Thymus (tissue), 11 donors: ENCODE measurements at regions not wholly inside any gene's neighbourhood (a gene's known extent, or its start where the extent isn't known, plus 50 kb on each side); places are given as distances from the start of the nearest gene placed in this dataset.

Source experiments
- DNase-seq, 9 donors: peaks; one replicate each; pipeline ENCODE4 v3.0.0-alpha.2; 2013; ENCODE audit warnings: low spot score in 9 of 9, low read depth in 6 of 9, missing footprints in 1 of 9
- H3K27ac ChIP-seq, 2 donors: one replicate each; pipeline ENCODE4 v1.5.1; 2013; ENCODE audit warnings: control low read depth in 1 of 2, low read depth in 1 of 2, low read length in 1 of 2, mild to moderate bottlenecking in 1 of 2, moderate library complexity in 1 of 2
- H3K27me3 ChIP-seq, 2 donors: one replicate each; pipeline ENCODE4 v1.5.1; 2013; ENCODE audit warnings: low read length in 1 of 2; ENCODE audit not compliant: control insufficient read depth in 2 of 2, insufficient read depth in 1 of 2
- H3K36me3 ChIP-seq, 2 donors: one replicate each; pipeline ENCODE4 v1.5.1; 2013; ENCODE audit warnings: low read length in 1 of 2, mild to moderate bottlenecking in 1 of 2, moderate library complexity in 1 of 2; ENCODE audit not compliant: control insufficient read depth in 2 of 2, insufficient read depth in 2 of 2
- H3K4me1 ChIP-seq, 2 donors: one replicate each; pipeline ENCODE4 v1.5.1; 2013; ENCODE audit warnings: low read length in 2 of 2; ENCODE audit not compliant: control insufficient read depth in 2 of 2, insufficient read depth in 2 of 2
- H3K4me3 ChIP-seq, 2 donors: one replicate each; pipeline ENCODE4 v1.5.1; 2013; ENCODE audit warnings: low read length in 2 of 2, control low read depth in 1 of 2, mild to moderate bottlenecking in 1 of 2
- H3K9me3 ChIP-seq, 2 donors: one replicate each; pipeline ENCODE4 v1.5.1; 2013; ENCODE audit warnings: low read length in 1 of 2, mild to moderate bottlenecking in 1 of 2; ENCODE audit not compliant: control insufficient read depth in 2 of 2, insufficient read depth in 1 of 2
- WGBS: extraction: QIAGEN DNeasy Blood & Tissue Kit; methylation state at CpG from one replicate; pipeline ENCODE4 v1.1.7; 2013; 5-methylcytosine and 5-hydroxymethylcytosine counted together
- donor health status: healthy.

GRCh38 chr7:145276118-145276517 lies 440.3 kb upstream of the TPK1 start:
- no peaks in the 10 kb centered on the region for H3K36me3 ChIP-seq
- H3K4me3 ChIP-seq = no peak overlapping the region
- H3K9me3 ChIP-seq = peaks cover 0 to 9% of the 10 kb centered on the region in 2 donors
- no peaks in the 10 kb centered on the region for H3K4me1 ChIP-seq
- H3K27me3 ChIP-seq = no peaks in the 10 kb centered on the region
- no peak overlapping the region for H3K27ac ChIP-seq
- no peak for DNase-seq

GRCh38 chr7:145269418-145270161 lies 433.7 kb upstream of the TPK1 start:
- Histone ChIP-seq H3K4me1 (no peaks in the 10 kb centered on the region), H3K27me3 (no peaks in the 10 kb centered on the region), H3K9me3 (peaks cover 3 to 17% of the 10 kb centered on the region in 2 donors), H3K27ac (no peak overlapping the region), H3K4me3 (no peak overlapping the region), H3K36me3 (no peaks in the 10 kb centered on the region)
- WGBS = 94% methylated on average over 28 of the region's 28 CpGs
- no peak for DNase-seq

GRCh38 chr7:145265180-145265579 lies 429.3 kb upstream of the TPK1 start:
- Histone ChIP-seq H3K4me1 (no peaks in the 10 kb centered on the region), H3K27me3 (no peaks in the 10 kb centered on the region), H3K36me3 (no peaks in the 10 kb centered on the region), H3K27ac (no peak overlapping the region), H3K9me3 (peaks cover 3 to 14% of the 10 kb centered on the region in 2 donors), H3K4me3 (no peak overlapping the region)
- 80% methylated on average over 4 of the region's 4 CpGs for WGBS
- no peak for DNase-seq

- Histone ChIP-seq H3K4me3 (no peak overlapping the region), H3K4me1 (no peaks in the 10 kb centered on the region)
- 54% methylated on average over 1 of the region's 1 CpG for WGBS
Measured at GRCh38 chr7:145263886-145264285, 428.0 kb upstream of the TPK1 start.

GRCh38 chr7:145252031-145252430 lies 416.2 kb upstream of the TPK1 start:
- Histone ChIP-seq H3K4me1 (no peaks in the 10 kb centered on the region), H3K27me3 (no peaks in the 10 kb centered on the region), H3K4me3 (no peak overlapping the region), H3K27ac (no peak overlapping the region), H3K36me3 (no peaks in the 10 kb centered on the region), H3K9me3 (no peaks in the 10 kb centered on the region)
- no peak for DNase-seq

More at GRCh38 chr7:145263886-145264285, 428.0 kb upstream of the TPK1 start:
- no peak for DNase-seq
- Histone ChIP-seq H3K36me3 (no peaks in the 10 kb centered on the region), H3K27me3 (no peaks in the 10 kb centered on the region), H3K27ac (no peak overlapping the region), H3K9me3 (peaks cover 0 to 5% of the 10 kb centered on the region in 2 donors)

GRCh38 chr7:145224775-145225174 lies 388.9 kb upstream of the TPK1 start:
- WGBS = 45% methylated on average over 4 of the region's 4 CpGs
- Histone ChIP-seq H3K27me3 (no peaks in the 10 kb centered on the region), H3K27ac (no peak overlapping the region), H3K9me3 (no peaks in the 10 kb centered on the region), H3K36me3 (no peaks in the 10 kb centered on the region), H3K4me1 (no peaks in the 10 kb centered on the region), H3K4me3 (no peak overlapping the region)
- DNase-seq = no peak

GRCh38 chr7:145219461-145219860 lies 383.6 kb upstream of the TPK1 start:
- 89% methylated on average over 4 of the region's 4 CpGs for WGBS
- no peak overlapping the region for H3K4me3 ChIP-seq
- H3K36me3 ChIP-seq = no peaks in the 10 kb centered on the region
- H3K27me3 ChIP-seq = no peaks in the 10 kb centered on the region
- no peaks in the 10 kb centered on the region for H3K9me3 ChIP-seq
- no peak overlapping the region for H3K27ac ChIP-seq
- DNase-seq = no peak
- no peaks in the 10 kb centered on the region for H3K4me1 ChIP-seq

GRCh38 chr7:145216866-145217265 lies 381.0 kb upstream of the TPK1 start:
- no peak for DNase-seq
- 90% methylated on average over 4 of the region's 4 CpGs for WGBS
- no peak overlapping the region for H3K27ac ChIP-seq
- no peak overlapping the region for H3K4me3 ChIP-seq
- H3K36me3 ChIP-seq = no peaks in the 10 kb centered on the region
- no peaks in the 10 kb centered on the region for H3K4me1 ChIP-seq
- no peaks in the 10 kb centered on the region for H3K27me3 ChIP-seq
- no peaks in the 10 kb centered on the region for H3K9me3 ChIP-seq

GRCh38 chr7:145212050-145212449 lies 376.2 kb upstream of the TPK1 start:
- 83% methylated on average over 6 of the region's 6 CpGs for WGBS
- Histone ChIP-seq H3K4me1 (no peaks in the 10 kb centered on the region), H3K4me3 (no peak overlapping the region), H3K9me3 (no peaks in the 10 kb centered on the region), H3K27ac (no peak overlapping the region), H3K36me3 (no peaks in the 10 kb centered on the region), H3K27me3 (no peaks in the 10 kb centered on the region)
- no peak for DNase-seq
